Thyroid gland (tissue), 4 donors: ENCODE measurements at regions not wholly inside any gene's neighbourhood (a gene's known extent, or its start where the extent isn't known, plus 50 kb on each side); places are given as distances from the start of the nearest gene placed in this dataset.
A peak's percentile ranks its signal among the peaks of the same experiment; 100 is the strongest.

ENCODE experiments used
- DNase-seq, 2 donors: peaks; one replicate each; pipeline ENCODE4 v3.0.0-alpha.2; 2019
- H3K27ac ChIP-seq, 3 donors: fragments of 200-600 bp; sonication (generic); 1 replicate in 2 of 3; 2 replicates in 1 of 3; pipeline ENCODE4 v1.5.1; 2016 to 2019; ENCODE audit warnings: mild to moderate bottlenecking in 1 of 3, moderate library complexity in 1 of 3
- H3K27me3 ChIP-seq: fragments of 200-600 bp; sonication (generic); one replicate; pipeline ENCODE4 v1.5.1; 2019
- H3K36me3 ChIP-seq, 2 donors: fragments of 200-600 bp; sonication (generic); one replicate each; pipeline ENCODE4 v1.5.1; 2016 to 2019
- H3K4me1 ChIP-seq, 2 donors: fragments of 200-600 bp; sonication (generic); one replicate each; pipeline ENCODE4 v1.5.1; 2017 to 2019
- H3K4me3 ChIP-seq, 3 donors: fragments of 200-600 bp; sonication (generic); replicated peaks in 1 of 3; 1 replicate in 2 of 3; 2 replicates in 1 of 3; pipeline ENCODE4 v1.5.1; 2016; ENCODE audit warnings: mild to moderate bottlenecking in 1 of 3
- H3K9me3 ChIP-seq: fragments of 200-600 bp; sonication (generic); one replicate; pipeline ENCODE4 v1.5.1; 2017
- CTCF ChIP-seq, 6 experiments: fragments of 200-600 bp in 3 of 6; fragments of 450-650 bp in 3 of 6; sonication (generic) in 3 of 6; IDR thresholded peaks; one replicate each; pipeline ENCODE4 v1.5.1; 2016 to 2019; ENCODE audit warnings: antibody characterized with exemption in 6 of 6, mild to moderate bottlenecking in 2 of 6, inconsistent platforms in 1 of 6, moderate library complexity in 1 of 6
- POLR2A ChIP-seq, 2 donors: fragments of 450-650 bp; IDR thresholded peaks; one replicate each; pipeline ENCODE4 v1.6.1; 2017; ENCODE audit warnings: antibody characterized with exemption in 2 of 2, mild to moderate bottlenecking in 2 of 2, moderate library complexity in 1 of 2
- WGBS, 2 donors: methylation state at CpG; one replicate each; pipeline ENCODE4 v1.1.5; 2017; 5-methylcytosine and 5-hydroxymethylcytosine counted together
- intact Hi-C: fragments of 100-400 bp; cut with DNase I; formaldehyde crosslinking; loops from one replicate; pipeline ENCODE4 v1.15.1; 2023

DNA sequence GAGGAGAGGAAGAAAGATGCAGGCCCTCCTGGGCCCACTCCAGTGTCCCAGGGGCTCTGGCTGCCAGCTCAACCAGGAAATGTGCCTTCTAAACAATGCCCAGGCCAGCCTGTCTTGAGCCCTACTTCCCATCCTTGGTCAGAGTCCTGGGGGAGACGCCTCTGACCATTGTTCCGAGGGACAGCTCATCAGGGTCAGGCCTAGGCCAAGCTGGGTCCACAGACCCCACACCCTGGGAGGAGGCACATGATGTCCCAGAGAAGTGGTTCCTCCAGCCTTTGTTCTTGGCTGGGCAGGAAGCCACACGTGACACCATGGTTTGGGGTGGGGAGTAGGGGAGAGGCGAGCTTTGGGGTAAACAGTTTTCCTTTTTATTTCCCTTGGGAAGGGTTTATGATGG lies 102.5 kb downstream of the EFNB1 start:
- 90 to 94% methylated on average over 2 of the region's 4 CpGs for WGBS, 2 donors
- no peaks in the 10 kb centered on the region for H3K9me3 ChIP-seq
- TF ChIP-seq POLR2A (IDR thresholded peaks at IDR 0.05) (no peak), CTCF (IDR thresholded peaks at IDR 0.05) (no peak)
- H3K4me3 ChIP-seq: no peak overlapping the region
- no peaks in the 10 kb centered on the region for H3K27me3 ChIP-seq
- peaks cover 0 to 18% of the 10 kb centered on the region in 2 donors for H3K4me1 ChIP-seq
- intact Hi-C loops: no loop called here
- H3K27ac ChIP-seq: no peak overlapping the region
- H3K36me3 ChIP-seq: no peaks in the 10 kb centered on the region
- DNase-seq: no peak

- H3K36me3 ChIP-seq: no peaks in the 10 kb centered on the region
- intact Hi-C loops: no loop called here
- no peak for DNase-seq
- no peaks in the 10 kb centered on the region for H3K9me3 ChIP-seq
- 57% methylated on average over 2 of the region's 5 CpGs; no CpG with 5 or more reads in 1 of the 2 donors for WGBS, 2 donors
- no peak overlapping the region for H3K27ac ChIP-seq
- H3K4me1 ChIP-seq: peaks cover 0 to 18% of the 10 kb centered on the region in 2 donors
- H3K4me3 ChIP-seq: no peak overlapping the region
- no peak for TF ChIP-seq POLR2A (IDR thresholded peaks at IDR 0.05)
- no peak for TF ChIP-seq CTCF (IDR thresholded peaks at IDR 0.05)
- no peaks in the 10 kb centered on the region for H3K27me3 ChIP-seq
Observed at GRCh38 chrX:68930542-68931317, 101.9 kb downstream of the EFNB1 start.

GRCh38 chrX:68929332-68930150 lies 100.7 kb downstream of the EFNB1 start:
- no peak for TF ChIP-seq CTCF (IDR thresholded peaks at IDR 0.05)
- no peak for TF ChIP-seq POLR2A (IDR thresholded peaks at IDR 0.05)
- H3K9me3 ChIP-seq: no peaks in the 10 kb centered on the region
- H3K4me3 ChIP-seq: no peak overlapping the region
- H3K27me3 ChIP-seq: no peaks in the 10 kb centered on the region
- no peaks in the 10 kb centered on the region for H3K36me3 ChIP-seq
- intact Hi-C loops: no loop called here
- 60 to 64% methylated on average over 3 to 5 of the region's 9 CpGs for WGBS, 2 donors
- DNase-seq: peak; percentile 40 to 41
- peak overlapping the region in 1 of 3 donors; percentile 24 for H3K27ac ChIP-seq
- peaks cover 0 to 18% of the 10 kb centered on the region in 2 donors for H3K4me1 ChIP-seq

GRCh38 chrX:68928401-68928800 lies 99.6 kb downstream of the EFNB1 start:
- no peaks in the 10 kb centered on the region for H3K27me3 ChIP-seq
- H3K27ac ChIP-seq: no peak overlapping the region
- H3K4me3 ChIP-seq: no peak overlapping the region
- no peak for TF ChIP-seq CTCF (IDR thresholded peaks at IDR 0.05)
- TF ChIP-seq POLR2A (IDR thresholded peaks at IDR 0.05): no peak
- H3K36me3 ChIP-seq: no peaks in the 10 kb centered on the region
- H3K4me1 ChIP-seq: peaks cover 0 to 18% of the 10 kb centered on the region in 2 donors
- no peaks in the 10 kb centered on the region for H3K9me3 ChIP-seq
- intact Hi-C loops: no loop called here
- WGBS, 2 donors: 91 to 95% methylated on average over 7 of the region's 7 CpGs
- DNase-seq: no peak

DNA sequence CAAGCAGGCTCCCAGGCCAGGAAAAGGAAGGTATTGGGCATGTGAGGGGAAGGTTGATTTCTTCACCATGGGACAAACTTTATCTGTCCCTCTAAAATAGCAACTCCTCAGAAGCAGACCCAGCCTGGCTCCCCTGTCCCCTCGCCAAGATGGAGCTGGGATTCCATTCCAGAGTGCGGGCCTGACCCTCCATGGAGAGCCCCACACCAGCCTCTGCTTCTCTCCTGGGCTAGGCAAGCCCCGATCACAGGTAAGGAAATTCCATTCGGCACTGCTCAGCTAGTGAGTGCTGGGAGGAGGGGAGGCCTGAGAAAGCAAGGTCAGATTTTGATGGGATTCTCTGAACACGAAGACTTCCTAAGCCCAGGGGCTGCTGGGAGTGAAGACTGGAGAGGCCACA lies 98.4 kb downstream of the EFNB1 start:
- intact Hi-C loops: no loop called here
- TF ChIP-seq POLR2A (IDR thresholded peaks at IDR 0.05) (no peak), CTCF (IDR thresholded peaks at IDR 0.05) (no peak)
- Histone ChIP-seq H3K27me3 (no peaks in the 10 kb centered on the region), H3K27ac (no peak overlapping the region), H3K4me3 (no peak overlapping the region), H3K9me3 (no peaks in the 10 kb centered on the region), H3K4me1 (peaks cover 0 to 18% of the 10 kb centered on the region in 2 donors), H3K36me3 (no peaks in the 10 kb centered on the region)
- 88% methylated on average over 4 of the region's 5 CpGs; no CpG with 5 or more reads in 1 of the 2 donors for WGBS, 2 donors
- no peak for DNase-seq
